ENCODE measurements at regions not wholly inside any gene's neighbourhood (a gene's known extent, or its start where the extent isn't known, plus 50 kb on each side); places are given as distances from the start of the nearest gene placed in this dataset.
"Not testable (repeated sequence)": the region's sequence is repeated elsewhere in the genome, so short reads cannot be mapped to it uniquely, and the experiment has no call there.

- not testable (repeated sequence) for DNase-seq (ENCODE audit: low read depth)
Measured at GRCh38 chr3:159681717-159682116, 306.9 kb upstream of the IL12A start.

- no peak for DNase-seq (ENCODE audit: low read depth)
Measured at GRCh38 chr3:159685801-159686200, 302.8 kb upstream of the IL12A start.

GRCh38 chr3:159693226-159693625 lies 295.4 kb upstream of the IL12A start:
- DNase-seq (ENCODE audit: low read depth), result no peak

- DNase-seq (ENCODE audit: low read depth), result peak; percentile 71
Measured at GRCh38 chr3:159711560-159712333, 276.9 kb upstream of the IL12A start.

GRCh38 chr3:159721324-159721723 lies 267.3 kb upstream of the IL12A start:
- DNase-seq (ENCODE audit: low read depth), result no peak

- DNase-seq (ENCODE audit: low read depth), result no peak
Measured at GRCh38 chr3:159723295-159723694, 265.3 kb upstream of the IL12A start.

- DNase-seq (ENCODE audit: low read depth), result no peak
Measured at GRCh38 chr3:159724627-159725026, 264.0 kb upstream of the IL12A start.

- peak; percentile 7 for DNase-seq (ENCODE audit: low read depth)
Measured at GRCh38 chr3:159726231-159726964, 262.2 kb upstream of the IL12A start.

- no peak for DNase-seq (ENCODE audit: low read depth)
Measured at GRCh38 chr3:159727506-159727905, 261.1 kb upstream of the IL12A start.

- DNase-seq (ENCODE audit: low read depth), result no peak
Measured at GRCh38 chr3:159731254-159731653, 257.4 kb upstream of the IL12A start.

- peak; percentile 28 for DNase-seq (ENCODE audit: low read depth)
Measured at GRCh38 chr3:159732172-159733111, 256.2 kb upstream of the IL12A start.

- peak; percentile 61 for DNase-seq (ENCODE audit: low read depth)
Measured at GRCh38 chr3:159733194-159733860, 255.3 kb upstream of the IL12A start.

GRCh38 chr3:159734681-159735080 lies 254.0 kb upstream of the IL12A start:
- DNase-seq (ENCODE audit: low read depth), result no peak

GRCh38 chr3:159739166-159739565 lies 249.5 kb upstream of the IL12A start:
- DNase-seq (ENCODE audit: low read depth), result no peak

- no peak for DNase-seq (ENCODE audit: low read depth)
Measured at GRCh38 chr3:159739969-159740368, 248.7 kb upstream of the IL12A start.

- no peak for DNase-seq (ENCODE audit: low read depth)
Measured at GRCh38 chr3:159741281-159741680, 247.4 kb upstream of the IL12A start.

GRCh38 chr3:159748425-159748824 lies 240.2 kb upstream of the IL12A start:
- no peak for DNase-seq (ENCODE audit: low read depth)

GRCh38 chr3:159749406-159749805 lies 239.2 kb upstream of the IL12A start:
- DNase-seq (ENCODE audit: low read depth), result no peak

- DNase-seq (ENCODE audit: low read depth), result peak; percentile 37
Measured at GRCh38 chr3:159751146-159751545, 237.5 kb upstream of the IL12A start.

- peak; percentile 73 for DNase-seq (ENCODE audit: low read depth)
Measured at GRCh38 chr3:159751752-159752151, 236.9 kb upstream of the IL12A start.

Data from myocyte (in vitro differentiated cells).